SK-N-SH (cell line): ENCODE measurements at regions not wholly inside any gene's neighbourhood (a gene's known extent, or its start where the extent isn't known, plus 50 kb on each side); places are given as distances from the start of the nearest gene placed in this dataset.

Source experiments
- CTCF ChIA-PET: fragments of 300-600, 350-600 bp; formaldehyde crosslinking; extraction: SDS; loops from one replicate; lab custom pipeline; 2021; lab: Yijun Ruan, JAX
- POLR2A ChIA-PET: fragments of 350-600 bp; sonication (Branson Sonifier 250); formaldehyde crosslinking; extraction: SDS; loops from one replicate; lab custom pipeline; 2020; ENCODE audit warnings: antibody characterized with exemption, inconsistent platforms; lab: Yijun Ruan, JAX
- DNase-seq: peaks from one replicate; pipeline ENCODE4 v3.0.0; 2012
- H2AFZ ChIP-seq: fragments of 200-600 bp; sonication (generic); 2 replicates; pipeline ENCODE4 v1.8.1; 2016; ENCODE audit warnings: antibody characterized with exemption, mild to moderate bottlenecking, low read depth
- H3F3A ChIP-seq: fragments of 200-600 bp; sonication (generic); replicated peaks from 2 replicates; pipeline ENCODE3; 2016; ENCODE audit warnings: antibody characterized with exemption, mild to moderate bottlenecking; ENCODE audit not compliant: insufficient read depth
- H3K27ac ChIP-seq, 2 experiments: fragments of 200-500 bp in 1 of 2; fragments of 200-600 bp in 1 of 2; sonication (Bioruptor generic) in 1 of 2; sonication (generic), shearing (Covaris generic) in 1 of 2; 2 replicates each; pipeline versions ENCODE4 v1.5.1 to v1.6.1; 2014 to 2016; ENCODE audit warnings: low read depth in 2 of 2, inconsistent platforms in 1 of 2, low read length in 1 of 2, mild to moderate bottlenecking in 1 of 2, mixed read lengths in 1 of 2
- H3K27me3 ChIP-seq: fragments of 200-600 bp; sonication (generic), shearing (Covaris generic); 2 replicates; pipeline ENCODE4 v1.6.1; 2016; ENCODE audit warnings: mixed run types; ENCODE audit not compliant: insufficient read depth
- H3K36me3 ChIP-seq, 2 experiments: fragments of 200-500 bp in 1 of 2; fragments of 200-600 bp in 1 of 2; sonication (Bioruptor generic) in 1 of 2; sonication (generic) in 1 of 2; replicated peaks in 1 of 2; 2 replicates each; pipeline versions ENCODE3 to v1.5.1; 2014 to 2016; ENCODE audit warnings: low read length in 1 of 2, mild to moderate bottlenecking in 1 of 2; ENCODE audit not compliant: insufficient read depth in 2 of 2, control insufficient read depth in 1 of 2
- H3K4me1 ChIP-seq, 2 experiments: fragments of 200-500 bp in 1 of 2; fragments of 200-600 bp in 1 of 2; sonication (Bioruptor generic) in 1 of 2; sonication (generic), shearing (Covaris generic) in 1 of 2; 2 replicates each; pipeline versions ENCODE4 v1.5.1 to v1.6.1; 2014 to 2016; ENCODE audit warnings: low read depth in 1 of 2, low read length in 1 of 2, mixed run types in 1 of 2; ENCODE audit not compliant: insufficient read depth in 2 of 2, control insufficient read depth in 1 of 2
- H3K4me2 ChIP-seq: fragments of 200-600 bp; sonication (generic), shearing (Covaris generic); 2 replicates; pipeline ENCODE4 v1.6.1; 2017; ENCODE audit warnings: mixed run types
- H3K4me3 ChIP-seq, 2 experiments: fragments of 200-500 bp in 1 of 2; fragments of 200-600 bp in 1 of 2; sonication (Bioruptor generic) in 1 of 2; sonication (generic), shearing (Covaris generic) in 1 of 2; 2 replicates each; pipeline versions ENCODE4 v1.5.1 to v1.8.1; 2014 to 2016; ENCODE audit warnings: low read depth in 2 of 2, inconsistent platforms in 1 of 2, low read length in 1 of 2, mild to moderate bottlenecking in 1 of 2, mixed read lengths in 1 of 2, moderate library complexity in 1 of 2
- H3K79me2 ChIP-seq: fragments of 200-600 bp; sonication (generic); 2 replicates; pipeline ENCODE4 v1.8.1; 2017; ENCODE audit warnings: mild to moderate bottlenecking; ENCODE audit not compliant: insufficient read depth
- H3K9ac ChIP-seq: fragments of 200-600 bp; sonication (generic); 2 replicates; pipeline ENCODE4 v1.6.1; 2017; ENCODE audit warnings: mixed run types
- H3K9me2 ChIP-seq: fragments of 200-600 bp; sonication (generic); 2 replicates; pipeline ENCODE4 v1.6.1; 2017; ENCODE audit warnings: mixed run types
- H3K9me3 ChIP-seq: fragments of 200-600 bp; sonication (generic); 2 replicates; pipeline ENCODE4 v1.6.1; 2017; ENCODE audit warnings: mixed run types, mild to moderate bottlenecking, moderate library complexity
- H4K20me1 ChIP-seq: fragments of 200-600 bp; sonication (generic); 2 replicates; pipeline ENCODE4 v1.6.1; 2017; ENCODE audit warnings: mild to moderate bottlenecking, mixed run types; ENCODE audit not compliant: insufficient read depth
- CHD2 ChIP-seq: fragments of 150-350 bp; IDR thresholded peaks from 2 replicates; pipeline ENCODE4 v1.6.1; 2018; ENCODE audit warnings: low read length; ENCODE audit not compliant: partially characterized antibody
- EP300 ChIP-seq, 2 experiments: IDR thresholded peaks; 2 replicates each; pipeline versions ENCODE4 v1.4.0 to v1.6.1; 2012; ENCODE audit warnings: borderline replicate concordance in 1 of 2, low read depth in 1 of 2, low read length in 1 of 2
- EZH2phosphoT487 ChIP-seq: fragments of 200-600 bp; sonication (generic); IDR thresholded peaks from 2 replicates; pipeline ENCODE4 v1.6.1; 2017; ENCODE audit warnings: low read depth, mixed run types, mild to moderate bottlenecking, antibody characterized with exemption, moderate library complexity, borderline replicate concordance
- FOSL2 ChIP-seq: IDR thresholded peaks from 2 replicates; pipeline ENCODE4 v1.4.0; 2012; ENCODE audit warnings: low read depth, mild to moderate bottlenecking, moderate library complexity, borderline replicate concordance
- GATA2 ChIP-seq: sonication (generic); formaldehyde crosslinking; IDR thresholded peaks from 2 replicates; pipeline ENCODE4 v1.5.0; 2020; ENCODE audit warnings: mild to moderate bottlenecking, missing genetic modification reagents
- JUND ChIP-seq: IDR thresholded peaks from 2 replicates; pipeline ENCODE4 v1.4.0; 2012
- NFIC ChIP-seq: IDR thresholded peaks from 2 replicates; pipeline ENCODE4 v1.4.0; 2012; ENCODE audit warnings: borderline replicate concordance
- RAD21 ChIP-seq: IDR thresholded peaks from 2 replicates; pipeline ENCODE4 v1.6.1; 2012; ENCODE audit warnings: mild to moderate bottlenecking, low read length
- RFX5 ChIP-seq: IDR thresholded peaks from 2 replicates; pipeline ENCODE4 v1.6.1; 2012; ENCODE audit warnings: mild to moderate bottlenecking, improper control_type of control experiment, low read length
- SIN3A ChIP-seq: IDR thresholded peaks from 2 replicates; pipeline ENCODE4 v1.6.1; 2012; ENCODE audit warnings: low read depth, mild to moderate bottlenecking, low read length, moderate library complexity, borderline replicate concordance
- TAF1 ChIP-seq: IDR thresholded peaks from 2 replicates; pipeline ENCODE4 v1.6.1; 2012; ENCODE audit warnings: low read depth, mild to moderate bottlenecking, low read length, moderate library complexity, borderline replicate concordance
- TEAD4 ChIP-seq: IDR thresholded peaks from 2 replicates; pipeline ENCODE4 v1.4.0; 2012; ENCODE audit warnings: mild to moderate bottlenecking, borderline replicate concordance; ENCODE audit not compliant: insufficient read depth
- YY1 ChIP-seq: IDR thresholded peaks from 2 replicates; pipeline ENCODE4 v1.4.0; 2012; ENCODE audit warnings: low read depth, mild to moderate bottlenecking
- WGBS: methylation state at CpG from one replicate; pipeline ENCODE4 v1.1.6; 2017; ENCODE audit warnings: low lambda C conversion rate; 5-methylcytosine and 5-hydroxymethylcytosine counted together
- TF ChIP-seq, protein P1 (sequence below): IDR thresholded peaks from 2 replicates; pipeline ENCODE4; 2012
- TF ChIP-seq, protein P2 (sequence below): fragments of 150-350 bp; IDR thresholded peaks from 2 replicates; pipeline ENCODE4 v1.6.1; 2016; ENCODE audit warnings: mild to moderate bottlenecking, low read depth, low read length
- TF ChIP-seq, protein P3 (sequence below): IDR thresholded peaks from 2 replicates; pipeline ENCODE4 v1.4.0; 2012; ENCODE audit warnings: low read depth, borderline replicate concordance

DNA sequence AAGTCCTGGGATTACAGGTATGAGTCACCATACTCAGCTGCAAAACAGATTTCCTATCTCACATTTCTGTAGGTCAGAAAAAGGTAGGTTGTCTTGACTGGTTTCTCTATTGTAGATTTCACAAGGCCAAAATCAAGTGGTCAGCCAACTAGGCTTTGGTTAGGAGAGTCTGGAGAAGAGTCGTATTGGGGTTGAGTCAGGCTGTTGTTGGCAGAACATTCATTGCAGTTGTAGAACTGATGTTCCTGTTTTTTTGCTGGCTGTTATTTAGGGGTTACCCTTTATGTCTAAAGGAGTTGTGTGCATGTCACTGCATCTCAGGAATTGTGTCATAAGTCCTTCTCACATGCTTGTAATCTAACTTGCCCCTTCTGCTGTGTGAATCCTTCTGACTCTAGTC is 814.2 kb upstream of the GRAMD2B start:
- no peaks in the 10 kb centered on the region for H3K9me2 ChIP-seq
- H4K20me1 ChIP-seq = no peaks in the 10 kb centered on the region
- ChIA-PET CTCF (interaction anchor here (1.4 kb wide), 1 partner anchor 30 kb away, joined by 4 read pairs; no protein-coding TSS in a partner anchor), POLR2A (no interaction called here)
- H3K36me3 ChIP-seq = no peaks in the 10 kb centered on the region
- no peak overlapping the region for H3K27ac ChIP-seq
- no peak overlapping the region for H3K4me3 ChIP-seq
- H3K4me2 ChIP-seq = no peak overlapping the region
- H2AFZ ChIP-seq = no peak overlapping the region
- DNase-seq = no peak
- peaks cover 0 to 3% of the 10 kb centered on the region in 2 experiments; a peak in 2 of 4 replicates for H3K4me1 ChIP-seq
- no peaks in the 10 kb centered on the region for H3K9me3 ChIP-seq
- WGBS = 86% methylated on average over 1 of the region's 1 CpG
- peaks cover 3% of the 10 kb centered on the region for H3F3A ChIP-seq
- no peaks in the 10 kb centered on the region for H3K79me2 ChIP-seq
- H3K27me3 ChIP-seq = no peaks in the 10 kb centered on the region
- no peak overlapping the region for H3K9ac ChIP-seq
- TF ChIP-seq YY1 (no peak), NFIC (no peak), RAD21 (no peak), CHD2 (no peak)
- TF ChIP-seq, protein P1, sequence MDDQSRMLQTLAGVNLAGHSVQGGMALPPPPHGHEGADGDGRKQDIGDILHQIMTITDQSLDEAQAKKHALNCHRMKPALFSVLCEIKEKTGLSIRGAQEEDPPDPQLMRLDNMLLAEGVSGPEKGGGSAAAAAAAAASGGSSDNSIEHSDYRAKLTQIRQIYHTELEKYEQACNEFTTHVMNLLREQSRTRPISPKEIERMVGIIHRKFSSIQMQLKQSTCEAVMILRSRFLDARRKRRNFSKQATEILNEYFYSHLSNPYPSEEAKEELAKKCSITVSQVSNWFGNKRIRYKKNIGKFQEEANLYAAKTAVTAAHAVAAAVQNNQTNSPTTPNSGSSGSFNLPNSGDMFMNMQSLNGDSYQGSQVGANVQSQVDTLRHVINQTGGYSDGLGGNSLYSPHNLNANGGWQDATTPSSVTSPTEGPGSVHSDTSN = no peak
- TF ChIP-seq, protein P2, sequence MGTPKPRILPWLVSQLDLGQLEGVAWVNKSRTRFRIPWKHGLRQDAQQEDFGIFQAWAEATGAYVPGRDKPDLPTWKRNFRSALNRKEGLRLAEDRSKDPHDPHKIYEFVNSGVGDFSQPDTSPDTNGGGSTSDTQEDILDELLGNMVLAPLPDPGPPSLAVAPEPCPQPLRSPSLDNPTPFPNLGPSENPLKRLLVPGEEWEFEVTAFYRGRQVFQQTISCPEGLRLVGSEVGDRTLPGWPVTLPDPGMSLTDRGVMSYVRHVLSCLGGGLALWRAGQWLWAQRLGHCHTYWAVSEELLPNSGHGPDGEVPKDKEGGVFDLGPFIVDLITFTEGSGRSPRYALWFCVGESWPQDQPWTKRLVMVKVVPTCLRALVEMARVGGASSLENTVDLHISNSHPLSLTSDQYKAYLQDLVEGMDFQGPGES = no peak
- TF ChIP-seq, all 33 proteins: peak for 0

DNA sequence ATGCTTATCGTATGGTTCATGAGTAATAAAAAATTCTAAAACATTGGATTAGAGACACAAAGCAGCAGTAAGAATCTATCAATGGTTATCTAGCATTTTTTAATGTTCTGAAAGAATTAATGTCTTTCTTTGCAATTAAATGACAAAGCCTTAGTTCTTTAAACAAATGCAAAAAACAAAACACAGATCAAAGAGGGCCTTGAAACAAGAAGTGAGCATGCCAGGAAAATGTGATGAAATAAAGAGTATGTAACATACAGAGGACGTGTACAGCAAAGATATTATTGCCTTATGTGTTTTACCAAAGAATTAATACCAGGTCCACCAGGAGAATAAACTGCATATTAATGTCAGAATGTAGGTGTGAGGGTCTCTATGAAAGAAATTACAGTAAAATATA is 812.3 kb upstream of the GRAMD2B start:
- TF ChIP-seq SIN3A = no peak
- TF ChIP-seq, protein P3, sequence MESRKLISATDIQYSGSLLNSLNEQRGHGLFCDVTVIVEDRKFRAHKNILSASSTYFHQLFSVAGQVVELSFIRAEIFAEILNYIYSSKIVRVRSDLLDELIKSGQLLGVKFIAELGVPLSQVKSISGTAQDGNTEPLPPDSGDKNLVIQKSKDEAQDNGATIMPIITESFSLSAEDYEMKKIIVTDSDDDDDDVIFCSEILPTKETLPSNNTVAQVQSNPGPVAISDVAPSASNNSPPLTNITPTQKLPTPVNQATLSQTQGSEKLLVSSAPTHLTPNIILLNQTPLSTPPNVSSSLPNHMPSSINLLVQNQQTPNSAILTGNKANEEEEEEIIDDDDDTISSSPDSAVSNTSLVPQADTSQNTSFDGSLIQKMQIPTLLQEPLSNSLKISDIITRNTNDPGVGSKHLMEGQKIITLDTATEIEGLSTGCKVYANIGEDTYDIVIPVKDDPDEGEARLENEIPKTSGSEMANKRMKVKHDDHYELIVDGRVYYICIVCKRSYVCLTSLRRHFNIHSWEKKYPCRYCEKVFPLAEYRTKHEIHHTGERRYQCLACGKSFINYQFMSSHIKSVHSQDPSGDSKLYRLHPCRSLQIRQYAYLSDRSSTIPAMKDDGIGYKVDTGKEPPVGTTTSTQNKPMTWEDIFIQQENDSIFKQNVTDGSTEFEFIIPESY = no peak
- TF ChIP-seq RFX5 = no peak
- TF ChIP-seq EP300 (IDR thresholded peaks at IDR 0.05; ENCODE audit: borderline replicate concordance in 1 of 2, low read depth in 1 of 2, low read length in 1 of 2) = no peak
- no peak for TF ChIP-seq FOSL2
- TF ChIP-seq TEAD4 = no peak
- TF ChIP-seq TAF1 = no peak
- TF ChIP-seq EZH2phosphoT487 = no peak
- TF ChIP-seq GATA2 (CRISPR knock-in tag) = no peak
- no peak for TF ChIP-seq JUND
- Histone ChIP-seq H3K27me3 (no peaks in the 10 kb centered on the region), H3K9me3 (no peaks in the 10 kb centered on the region), H3F3A (peaks cover 6% of the 10 kb centered on the region), H2AFZ (no peak overlapping the region), H3K79me2 (no peaks in the 10 kb centered on the region), H3K9me2 (no peaks in the 10 kb centered on the region), H3K4me1 (peaks cover 0 to 3% of the 10 kb centered on the region in 2 experiments; a peak in 2 of 4 replicates), H3K36me3 (no peaks in the 10 kb centered on the region), H3K4me2 (no peak overlapping the region), H3K4me3 (no peak overlapping the region), H4K20me1 (no peaks in the 10 kb centered on the region), H3K27ac (no peak overlapping the region), H3K9ac (no peak overlapping the region)
- 83% methylated on average over 2 of the region's 2 CpGs for WGBS
- ChIA-PET CTCF (no interaction called here), POLR2A (no interaction called here)
- no peak for DNase-seq
